RWPE1 (cell line): ENCODE measurements at regions not wholly inside any gene's neighbourhood (a gene's known extent, or its start where the extent isn't known, plus 50 kb on each side); places are given as distances from the start of the nearest gene placed in this dataset.

Source experiments
- CTCF ChIA-PET: fragments of 350-600 bp; sonication (Branson Sonifier 250); formaldehyde crosslinking; extraction: SDS; loops from one replicate; lab custom pipeline; 2021; lab: Yijun Ruan, JAX
- POLR2A ChIA-PET: fragments of 400-600 bp; formaldehyde crosslinking; extraction: SDS; loops from one replicate; lab custom pipeline; 2020; ENCODE audit warnings: antibody characterized with exemption; ENCODE audit not compliant: low non-redundant PET; lab: Yijun Ruan, JAX
- DNase-seq: peaks from one replicate; pipeline ENCODE4 v3.0.0; 2012; ENCODE audit warnings: low spot score
- H3K27ac ChIP-seq: fragments of 450-650 bp; 2 replicates; pipeline ENCODE4 v1.5.1; 2017
- CTCF ChIP-seq: fragments of 450-650 bp; conservative IDR thresholded peaks from 2 replicates; pipeline ENCODE4 v1.5.1; 2017; ENCODE audit warnings: low read depth, mild to moderate bottlenecking

- ChIA-PET CTCF (interaction anchor here (0.5 to 0.9 kb wide), 2 partner anchors 82 to 93 kb away, joined by 4 to 5 read pairs; no protein-coding TSS in a partner anchor), POLR2A (no interaction called here)
- TF ChIP-seq CTCF, result no peak
- no peak overlapping the region for H3K27ac ChIP-seq
- DNase-seq, result no peak
Observed at GRCh38 chr9:90092508-90092907, 487.7 kb downstream of the GADD45G start.

- no peak overlapping the region for H3K27ac ChIP-seq
- no peak for DNase-seq
- TF ChIP-seq CTCF, result no peak
- CTCF ChIA-PET, result interaction anchor here (1.0 to 4.4 kb wide), 4 partner anchors 492 to 519 kb away, joined by 3 to 27 read pairs (median 6); no protein-coding TSS in a partner anchor
- POLR2A ChIA-PET, result no interaction called here
Observed at GRCh38 chr9:90095682-90096081, 490.9 kb downstream of the GADD45G start.

GRCh38 chr9:90097237-90097636 lies 492.4 kb downstream of the GADD45G start:
- DNase-seq, result no peak
- POLR2A ChIA-PET, result no interaction called here
- no peak for TF ChIP-seq CTCF
- H3K27ac ChIP-seq, result no peak overlapping the region
- CTCF ChIA-PET, result interaction anchor here (0.5 to 4.4 kb wide), 6 partner anchors 119 to 504 kb away, joined by 3 to 27 read pairs (median 7); partner anchors contain the start of gene GADD45G

GRCh38 chr9:90098408-90098807 lies 493.6 kb downstream of the GADD45G start:
- CTCF ChIA-PET, result interaction anchor here (0.6 to 1.8 kb wide), 4 partner anchors 107 to 500 kb away, joined by 3 to 22 read pairs (median 7); partner anchors contain the start of gene GADD45G
- DNase-seq, result no peak
- H3K27ac ChIP-seq, result no peak overlapping the region
- TF ChIP-seq CTCF, result no peak
- POLR2A ChIA-PET, result interaction anchor here (0.5 kb wide), 1 partner anchor 89 kb away, joined by 3 read pairs; no protein-coding TSS in a partner anchor

GRCh38 chr9:90099262-90099963 lies 494.6 kb downstream of the GADD45G start:
- no peak overlapping the region for H3K27ac ChIP-seq
- ChIA-PET CTCF (interaction anchor here (0.5 to 5.1 kb wide), 9 partner anchors 156 to 1590 kb away, joined by 3 to 116 read pairs (median 4); partner anchors contain the start of gene GADD45G), POLR2A (no interaction called here)
- 0 out of 2 replicates have a peak, but pooled peaks have one; percentile 18 for TF ChIP-seq CTCF
- DNase-seq, result no peak

GRCh38 chr9:90100014-90100413 lies 495.2 kb downstream of the GADD45G start:
- no peak for DNase-seq
- ChIA-PET POLR2A (no interaction called here), CTCF (interaction anchor here (0.5 to 5.1 kb wide), 10 partner anchors 156 to 1590 kb away, joined by 3 to 116 read pairs (median 4); partner anchors contain the start of gene GADD45G)
- TF ChIP-seq CTCF, result no peak
- H3K27ac ChIP-seq, result no peak overlapping the region
